CD4-positive, alpha-beta memory T cell (primary cell): ENCODE measurements at regions not wholly inside any gene's neighbourhood (a gene's known extent, or its start where the extent isn't known, plus 50 kb on each side); places are given as distances from the start of the nearest gene placed in this dataset.
A peak's percentile ranks its signal among the peaks of the same experiment; 100 is the strongest.

Experiments
- CTCF ChIA-PET: fragments of 350-600 bp; sonication (Branson Sonifier 250); formaldehyde crosslinking; loops from one replicate; lab custom pipeline; 2021; ENCODE audit warnings: inconsistent platforms; ENCODE audit not compliant: partially characterized antibody; lab: Charles Lee
- POLR2A ChIA-PET: fragments of 350-600 bp; sonication (Branson Sonifier 250); formaldehyde crosslinking; loops from one replicate; lab custom pipeline; 2021; ENCODE audit not compliant: partially characterized antibody; lab: Charles Lee
- DNase-seq, 5 donors: peaks; one replicate each; pipeline versions ENCODE4 v3.0.0 to v3.0.0-alpha.2; 2020 to 2022; ENCODE audit warnings: mixed read lengths in 1 of 5
- H3K27ac ChIP-seq: one replicate; pipeline ENCODE4 v1.7.0; 2013; ENCODE audit warnings: low read depth, low read length
- H3K27me3 ChIP-seq: 2 replicates; pipeline ENCODE4 v1.7.0; 2013; ENCODE audit warnings: mild to moderate bottlenecking, low read length, moderate library complexity; ENCODE audit not compliant: insufficient read depth
- H3K36me3 ChIP-seq: 2 replicates; pipeline ENCODE4 v1.7.0; 2013; ENCODE audit warnings: mild to moderate bottlenecking, low read length, moderate library complexity; ENCODE audit not compliant: insufficient read depth
- H3K4me1 ChIP-seq: 2 replicates; pipeline ENCODE4 v1.7.0; 2013; ENCODE audit warnings: mild to moderate bottlenecking, low read length, moderate library complexity; ENCODE audit not compliant: insufficient read depth
- H3K4me3 ChIP-seq, 2 donors: one replicate each; pipeline ENCODE4 v1.7.0; 2013; ENCODE audit warnings: low read length in 2 of 2, mild to moderate bottlenecking in 1 of 2
- H3K9me3 ChIP-seq, 2 donors: one replicate each; pipeline ENCODE4 v1.7.0; 2013; ENCODE audit warnings: low read length in 2 of 2, control low read depth in 1 of 2; ENCODE audit not compliant: control insufficient read depth in 1 of 2
- H3K27ac Mint-ChIP-seq, 7 donors: one replicate each; pipeline ENCODE4 v1.8.0; 2020 to 2021; ENCODE audit warnings: mixed read lengths in 7 of 7, mild to moderate bottlenecking in 6 of 7, inconsistent platforms in 3 of 7, moderate library complexity in 3 of 7
- H3K27me3 Mint-ChIP-seq, 2 donors: one replicate each; pipeline ENCODE4 v1.8.0; 2020 to 2021; ENCODE audit warnings: mixed read lengths in 2 of 2
- H3K36me3 Mint-ChIP-seq, 2 donors: one replicate each; pipeline ENCODE4 v1.8.0; 2020 to 2021; ENCODE audit warnings: mixed read lengths in 2 of 2, inconsistent platforms in 1 of 2, mild to moderate bottlenecking in 1 of 2
- H3K4me1 Mint-ChIP-seq, 4 donors: one replicate each; pipeline ENCODE4 v1.8.0; 2020 to 2021; ENCODE audit warnings: mixed read lengths in 4 of 4, mild to moderate bottlenecking in 1 of 4
- H3K4me3 Mint-ChIP-seq, 8 donors: one replicate each; pipeline ENCODE4 v1.8.0; 2020 to 2021; ENCODE audit warnings: mixed read lengths in 8 of 8, mild to moderate bottlenecking in 7 of 8, moderate library complexity in 6 of 8, inconsistent platforms in 3 of 8
- H3K9me3 Mint-ChIP-seq, 8 donors: one replicate each; pipeline ENCODE4 v1.8.0; 2020 to 2021; ENCODE audit warnings: mixed read lengths in 8 of 8, mild to moderate bottlenecking in 5 of 8, inconsistent platforms in 3 of 8, moderate library complexity in 1 of 8
- intact Hi-C: fragments of 100-400 bp; cut with micrococcal nuclease; formaldehyde crosslinking; loops from one replicate; pipeline ENCODE4 v1.15.1; 2023

DNA sequence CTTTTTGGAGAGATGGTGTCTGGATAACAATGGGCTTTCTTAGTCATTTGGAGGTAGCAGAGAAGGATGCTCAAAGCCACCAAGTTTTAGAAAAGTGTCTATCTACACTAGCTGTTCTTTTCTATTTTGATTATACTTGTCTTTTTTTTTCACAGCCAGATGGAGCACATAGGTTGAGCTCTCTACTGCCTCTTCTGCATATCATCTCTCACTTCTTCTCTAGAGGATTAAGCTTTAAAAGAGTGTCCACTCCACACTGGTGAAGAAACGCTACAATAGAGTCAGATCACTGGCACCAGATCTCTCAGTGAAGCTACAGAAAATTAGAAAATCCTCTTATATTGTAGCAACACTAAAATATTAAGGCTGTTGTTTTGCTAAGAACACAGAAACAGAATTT is 145.3 kb upstream of the MBNL1 start:
- Mint-ChIP-seq H3K9me3 (peaks cover 0 to 5% (median 0%) of the 10 kb centered on the region in 8 donors), H3K27me3 (peaks cover 0 to under 1% of the 10 kb centered on the region in 2 donors), H3K4me1 (peaks cover 0 to 15% (median 10%) of the 10 kb centered on the region in 4 donors), H3K4me3 (peak overlapping the region in 1 of 8 donors; percentile 22), H3K36me3 (no peaks in the 10 kb centered on the region), H3K27ac (peak overlapping the region in 1 of 7 donors; percentile 38)
- intact Hi-C loops = no loop called here
- no peaks in the 10 kb centered on the region for H3K9me3 ChIP-seq
- H3K36me3 ChIP-seq = no peaks in the 10 kb centered on the region
- ChIA-PET CTCF (no interaction called here), POLR2A (no interaction called here)
- H3K4me3 ChIP-seq = no peak overlapping the region
- H3K27me3 ChIP-seq = no peaks in the 10 kb centered on the region
- H3K4me1 ChIP-seq = no peaks in the 10 kb centered on the region
- no peak for DNase-seq
- no peak overlapping the region for H3K27ac ChIP-seq

DNA sequence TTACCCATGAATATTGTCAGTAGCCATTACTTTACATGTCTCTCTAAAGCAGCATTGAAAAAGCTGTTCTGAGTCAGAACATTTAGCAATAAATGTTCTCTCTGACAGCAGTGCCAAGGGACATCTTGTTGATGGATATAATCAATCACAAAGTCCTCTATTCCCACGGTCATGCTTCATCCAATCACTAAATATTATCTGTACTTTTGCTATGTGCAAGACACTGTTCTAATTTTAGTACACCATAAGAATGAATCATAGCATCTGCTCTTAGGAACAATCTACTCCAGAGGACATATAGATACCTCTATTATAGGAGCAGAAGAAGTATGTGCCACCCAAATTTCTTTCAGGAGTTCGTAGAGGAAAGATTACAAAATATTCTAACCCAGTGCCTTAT is 142.5 kb upstream of the MBNL1 start:
- intact Hi-C loops = no loop called here
- Mint-ChIP-seq H3K36me3 (no peaks in the 10 kb centered on the region), H3K27ac (no peak overlapping the region), H3K4me3 (no peak overlapping the region), H3K9me3 (no peaks in the 10 kb centered on the region), H3K27me3 (no peaks in the 10 kb centered on the region), H3K4me1 (peaks cover 0 to 15% (median 10%) of the 10 kb centered on the region in 4 donors)
- H3K4me3 ChIP-seq = no peak overlapping the region
- no peak overlapping the region for H3K27ac ChIP-seq
- H3K9me3 ChIP-seq = no peaks in the 10 kb centered on the region
- no peaks in the 10 kb centered on the region for H3K4me1 ChIP-seq
- no peaks in the 10 kb centered on the region for H3K27me3 ChIP-seq
- no peak for DNase-seq
- ChIA-PET POLR2A (no interaction called here), CTCF (no interaction called here)
- no peaks in the 10 kb centered on the region for H3K36me3 ChIP-seq

DNA sequence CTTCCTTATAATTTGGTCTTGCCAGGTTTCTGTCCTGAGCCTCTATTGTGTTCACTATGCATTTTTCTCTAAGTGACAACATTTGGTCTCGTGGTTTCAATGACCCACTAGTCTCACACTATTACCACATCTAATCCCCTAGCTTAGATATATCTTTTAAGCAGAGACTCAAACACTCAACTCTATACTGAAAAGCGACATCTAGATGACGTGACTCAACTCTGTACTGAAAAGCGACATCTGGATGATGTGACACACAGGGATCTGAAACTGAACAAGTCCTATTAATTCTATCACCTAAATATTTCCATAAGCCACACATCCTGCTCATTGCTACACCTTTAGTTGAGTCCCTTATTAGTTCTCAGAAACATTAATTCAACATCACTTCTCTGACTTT is 141.7 kb upstream of the MBNL1 start:
- CTCF ChIA-PET = no interaction called here
- H3K9me3 Mint-ChIP-seq = no peaks in the 10 kb centered on the region

DNA sequence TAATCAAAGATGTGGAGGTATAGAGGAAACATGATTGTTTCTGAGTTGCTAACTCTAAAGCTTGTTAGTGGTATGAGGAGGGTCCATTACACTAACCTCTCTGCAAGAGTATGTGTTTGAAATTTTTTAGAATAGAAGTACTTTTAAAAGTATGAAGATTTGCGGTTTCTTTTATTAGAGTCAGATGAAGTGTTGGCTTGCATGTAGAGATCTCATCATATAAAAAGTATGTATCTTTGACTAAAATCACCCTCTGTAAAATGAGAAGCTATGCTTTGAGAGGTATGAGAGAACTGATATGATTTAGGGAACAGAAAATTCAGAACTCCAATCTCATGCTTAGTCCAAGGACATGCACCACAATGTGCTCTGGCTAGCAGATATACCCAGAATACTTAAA is 140.4 kb upstream of the MBNL1 start:
- H3K4me1 Mint-ChIP-seq = peaks cover 0 to 10% (median 7%) of the 10 kb centered on the region in 4 donors
- H3K36me3 ChIP-seq = no peaks in the 10 kb centered on the region
- H3K9me3 ChIP-seq = no peaks in the 10 kb centered on the region
- ChIA-PET CTCF (no interaction called here), POLR2A (no interaction called here)
- H3K9me3 Mint-ChIP-seq = no peaks in the 10 kb centered on the region
- no peak overlapping the region for H3K4me3 ChIP-seq
- H3K4me1 ChIP-seq = no peaks in the 10 kb centered on the region
- H3K4me3 Mint-ChIP-seq = no peak overlapping the region
- no peaks in the 10 kb centered on the region for H3K36me3 Mint-ChIP-seq
- H3K27me3 ChIP-seq = no peaks in the 10 kb centered on the region
- H3K27ac ChIP-seq = no peak overlapping the region
- DNase-seq = no peak
- no peak overlapping the region for H3K27ac Mint-ChIP-seq
- no peaks in the 10 kb centered on the region for H3K27me3 Mint-ChIP-seq
- intact Hi-C loops = no loop called here

More for the DNA sequence above, 141.7 kb upstream of the MBNL1 start:
- H3K4me3 Mint-ChIP-seq = peak overlapping the region in 3 of 8 donors; percentile 9 to 31 (median 12)
- intact Hi-C loops = no loop called here
- Histone ChIP-seq H3K27ac (no peak overlapping the region), H3K4me3 (no peak overlapping the region), H3K36me3 (no peaks in the 10 kb centered on the region), H3K4me1 (no peaks in the 10 kb centered on the region), H3K27me3 (no peaks in the 10 kb centered on the region), H3K9me3 (no peaks in the 10 kb centered on the region)
- no peaks in the 10 kb centered on the region for H3K27me3 Mint-ChIP-seq
- DNase-seq = no peak
- H3K27ac Mint-ChIP-seq = no peak overlapping the region
- POLR2A ChIA-PET = no interaction called here
- no peaks in the 10 kb centered on the region for H3K36me3 Mint-ChIP-seq
- peaks cover 0 to 15% (median 10%) of the 10 kb centered on the region in 4 donors for H3K4me1 Mint-ChIP-seq

DNA sequence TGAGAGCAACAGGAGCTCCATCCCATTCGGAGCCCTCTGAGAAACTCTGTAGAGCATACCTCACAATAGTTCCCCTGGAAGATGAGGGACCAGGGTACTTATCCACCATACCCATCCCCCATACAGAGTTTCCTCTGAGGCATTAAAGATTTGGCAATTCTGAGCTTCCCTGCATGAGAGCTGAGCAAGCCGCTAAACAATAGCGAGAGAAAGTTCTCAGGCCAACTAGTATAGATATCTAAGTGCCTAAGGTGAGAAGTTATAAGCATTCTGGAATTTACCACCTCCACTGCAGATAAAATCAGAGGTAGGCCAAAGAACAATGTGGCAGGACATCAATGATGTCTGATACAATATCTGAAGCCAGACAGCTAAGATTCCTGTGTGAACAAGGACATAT is 129.1 kb upstream of the MBNL1 start:
- Mint-ChIP-seq H3K4me3 (no peak overlapping the region), H3K27me3 (no peaks in the 10 kb centered on the region), H3K9me3 (peaks cover 0 to 5% (median 3%) of the 10 kb centered on the region in 8 donors), H3K36me3 (peaks cover 0 to 5% of the 10 kb centered on the region in 2 donors), H3K4me1 (no peaks in the 10 kb centered on the region), H3K27ac (no peak overlapping the region)
- CTCF ChIA-PET = no interaction called here
- DNase-seq = no peak
- Histone ChIP-seq H3K27me3 (no peaks in the 10 kb centered on the region), H3K9me3 (no peaks in the 10 kb centered on the region), H3K4me3 (no peak overlapping the region), H3K27ac (no peak overlapping the region), H3K4me1 (no peaks in the 10 kb centered on the region), H3K36me3 (no peaks in the 10 kb centered on the region)
- POLR2A ChIA-PET = no interaction called here
- intact Hi-C loops = no loop called here

DNA sequence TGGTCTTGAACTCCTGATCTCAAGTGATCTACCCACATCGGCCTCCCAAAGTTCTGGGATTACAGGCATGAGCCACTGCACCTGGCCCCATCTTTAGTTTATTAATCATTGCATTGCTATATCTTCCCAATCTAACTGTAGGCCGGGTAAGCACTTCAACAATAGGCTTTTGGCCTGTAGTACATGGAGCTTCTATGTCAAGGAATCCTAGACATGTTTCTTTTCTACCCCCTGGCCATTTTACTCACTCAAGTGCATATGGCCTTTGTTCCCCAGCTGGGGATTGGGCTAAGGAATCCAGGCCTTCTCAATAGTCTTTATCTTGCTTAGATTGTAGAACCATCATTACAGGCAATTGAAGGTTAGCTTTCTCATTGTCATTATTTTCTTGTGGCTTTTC is 122.3 kb upstream of the MBNL1 start:
- CTCF ChIA-PET = no interaction called here

DNA sequence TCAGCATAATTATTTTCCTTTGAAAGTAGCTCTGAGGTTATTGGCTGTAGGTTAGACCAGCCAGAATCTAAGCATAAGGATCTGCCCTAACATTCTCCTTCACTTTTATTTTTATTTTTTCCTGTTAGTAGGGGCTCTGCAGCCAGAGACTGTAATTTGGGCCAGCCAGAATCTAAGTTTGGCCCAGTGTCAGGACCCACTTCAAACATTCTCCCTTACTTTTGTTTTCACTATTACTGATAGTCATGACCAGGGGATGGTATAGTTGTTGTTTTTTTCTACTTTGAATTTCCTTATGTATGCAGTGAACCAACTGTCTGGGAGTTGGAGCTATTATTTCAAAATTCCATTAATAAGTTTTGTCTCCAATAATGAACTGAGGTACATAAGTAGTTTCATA is 121.0 kb upstream of the MBNL1 start:
- Histone ChIP-seq H3K4me1 (no peaks in the 10 kb centered on the region), H3K4me3 (no peak overlapping the region), H3K9me3 (no peaks in the 10 kb centered on the region), H3K27ac (no peak overlapping the region), H3K27me3 (no peaks in the 10 kb centered on the region), H3K36me3 (no peaks in the 10 kb centered on the region)
- Mint-ChIP-seq H3K36me3 (no peaks in the 10 kb centered on the region), H3K9me3 (peaks cover 0 to 2% (median 0%) of the 10 kb centered on the region in 8 donors), H3K4me1 (peaks cover 0 to 4% (median under 1%) of the 10 kb centered on the region in 4 donors), H3K27me3 (peaks cover 0 to 2% of the 10 kb centered on the region in 2 donors), H3K27ac (peak overlapping the region in 1 of 7 donors; percentile 26), H3K4me3 (no peak overlapping the region)
- intact Hi-C loops = no loop called here
- POLR2A ChIA-PET = no interaction called here
- CTCF ChIA-PET = no interaction called here
- DNase-seq = no peak

More for the DNA sequence above, 122.3 kb upstream of the MBNL1 start:
- DNase-seq = no peak
- Histone ChIP-seq H3K9me3 (no peaks in the 10 kb centered on the region), H3K36me3 (no peaks in the 10 kb centered on the region), H3K27ac (no peak overlapping the region), H3K4me1 (no peaks in the 10 kb centered on the region), H3K27me3 (no peaks in the 10 kb centered on the region), H3K4me3 (no peak overlapping the region)
- no peak overlapping the region for H3K4me3 Mint-ChIP-seq
- H3K4me1 Mint-ChIP-seq = peaks cover 0 to 4% (median under 1%) of the 10 kb centered on the region in 4 donors
- H3K27me3 Mint-ChIP-seq = peaks cover 0 to 2% of the 10 kb centered on the region in 2 donors
- intact Hi-C loops = no loop called here
- POLR2A ChIA-PET = no interaction called here
- no peaks in the 10 kb centered on the region for H3K36me3 Mint-ChIP-seq
- peaks cover 0 to 2% (median 0%) of the 10 kb centered on the region in 8 donors for H3K9me3 Mint-ChIP-seq
- no peak overlapping the region for H3K27ac Mint-ChIP-seq

DNA sequence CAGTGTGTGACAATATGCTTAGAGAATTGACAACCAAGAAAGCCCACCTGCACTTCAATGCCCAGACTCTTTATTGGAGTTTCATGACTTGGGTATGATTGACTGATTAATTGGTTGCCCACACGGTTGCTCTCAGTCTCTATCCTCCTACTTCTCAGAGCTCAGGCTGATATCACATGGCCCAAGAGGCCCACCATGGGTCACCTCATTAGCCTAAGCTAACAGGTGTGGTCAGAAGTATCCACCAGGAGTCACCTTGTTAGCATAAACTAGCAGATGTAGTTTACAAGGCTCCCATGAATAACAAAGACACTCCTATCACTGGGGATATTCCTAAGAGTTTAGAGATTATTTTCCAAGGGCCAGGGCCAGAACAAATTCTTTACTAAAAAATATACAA is 120.2 kb upstream of the MBNL1 start:
- H3K9me3 Mint-ChIP-seq = peaks cover 0 to 2% (median 0%) of the 10 kb centered on the region in 8 donors
- H3K9me3 ChIP-seq = no peaks in the 10 kb centered on the region
- no peak for DNase-seq
- H3K4me3 ChIP-seq = no peak overlapping the region
- H3K4me3 Mint-ChIP-seq = no peak overlapping the region
- H3K27ac ChIP-seq = no peak overlapping the region
- no peaks in the 10 kb centered on the region for H3K27me3 ChIP-seq
- ChIA-PET CTCF (no interaction called here), POLR2A (no interaction called here)
- H3K36me3 ChIP-seq = no peaks in the 10 kb centered on the region
- intact Hi-C loops = no loop called here
- peaks cover 0 to 2% of the 10 kb centered on the region in 2 donors for H3K27me3 Mint-ChIP-seq
- no peaks in the 10 kb centered on the region for H3K36me3 Mint-ChIP-seq
- no peak overlapping the region for H3K27ac Mint-ChIP-seq
- H3K4me1 Mint-ChIP-seq = peaks cover 0 to 4% (median 2%) of the 10 kb centered on the region in 4 donors
- no peaks in the 10 kb centered on the region for H3K4me1 ChIP-seq
